Glutamatergic neuron (in vitro differentiated cells): ENCODE measurements at regions not wholly inside any gene's neighbourhood (a gene's known extent, or its start where the extent isn't known, plus 50 kb on each side); places are given as distances from the start of the nearest gene placed in this dataset.

ENCODE experiments used
- DNase-seq: peaks from one replicate; pipeline ENCODE4 v3.0.0; 2022
- H3K27ac Mint-ChIP-seq: one replicate; pipeline ENCODE4 v1.8.0; 2020; ENCODE audit warnings: mild to moderate bottlenecking, mixed read lengths, inconsistent platforms; ENCODE audit not compliant: unreplicated experiment
- H3K27me3 Mint-ChIP-seq: one replicate; pipeline ENCODE4 v1.8.0; 2020; ENCODE audit warnings: mild to moderate bottlenecking, moderate library complexity, mixed read lengths, inconsistent platforms; ENCODE audit not compliant: unreplicated experiment
- H3K36me3 Mint-ChIP-seq: one replicate; pipeline ENCODE4 v1.8.0; 2020; ENCODE audit warnings: mild to moderate bottlenecking, mixed read lengths, inconsistent platforms; ENCODE audit not compliant: unreplicated experiment
- H3K4me1 Mint-ChIP-seq: one replicate; pipeline ENCODE4 v1.8.0; 2020; ENCODE audit warnings: mild to moderate bottlenecking, low read depth, mixed read lengths, inconsistent platforms; ENCODE audit not compliant: unreplicated experiment
- H3K4me3 Mint-ChIP-seq: one replicate; pipeline ENCODE4 v1.8.0; 2020; ENCODE audit warnings: mild to moderate bottlenecking, mixed read lengths, inconsistent platforms; ENCODE audit not compliant: unreplicated experiment
- H3K9me3 Mint-ChIP-seq: one replicate; pipeline ENCODE4 v1.8.0; 2020; ENCODE audit warnings: mild to moderate bottlenecking, moderate library complexity, mixed read lengths, inconsistent platforms; ENCODE audit not compliant: unreplicated experiment
- TF ChIP-seq, protein P1 (sequence below): fragments of 200-600 bp; sonication (generic); IDR thresholded peaks from one replicate; pipeline ENCODE4 v1.5.0; 2021; ENCODE audit not compliant: partially characterized antibody, unreplicated experiment

DNA sequence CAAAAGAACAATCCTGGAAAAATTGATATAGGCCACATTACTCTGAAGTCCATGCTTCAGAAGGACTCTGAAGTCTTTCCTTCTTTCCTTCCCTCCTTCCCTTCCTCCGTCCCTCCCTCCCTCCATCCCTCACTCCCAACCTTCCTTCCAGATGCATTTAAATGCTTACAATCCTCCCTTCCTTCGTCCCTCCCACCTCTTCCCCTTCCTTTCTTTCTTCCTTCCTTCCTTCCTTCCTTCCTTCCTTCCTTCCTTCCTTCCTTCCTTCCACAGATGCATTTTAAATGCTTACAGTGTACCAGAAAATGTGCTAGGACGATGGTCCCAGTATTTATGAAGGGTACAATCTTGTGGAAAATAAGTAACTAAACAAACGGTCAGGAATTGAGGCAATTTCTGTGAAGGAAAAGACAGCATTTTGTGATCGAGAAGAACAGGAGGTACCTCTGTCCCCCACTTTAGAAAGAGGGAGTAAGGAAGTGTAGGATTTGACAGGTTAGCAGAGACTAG lies 181.3 kb upstream of the TUT7 start:
- Mint-ChIP-seq H3K36me3 (peaks cover 11% of the 10 kb centered on the region), H3K4me1 (no peaks in the 10 kb centered on the region), H3K27me3 (no peaks in the 10 kb centered on the region), H3K27ac (no peak overlapping the region), H3K9me3 (no peaks in the 10 kb centered on the region), H3K4me3 (no peak overlapping the region)
- DNase-seq: no peak
- TF ChIP-seq, protein P1, sequence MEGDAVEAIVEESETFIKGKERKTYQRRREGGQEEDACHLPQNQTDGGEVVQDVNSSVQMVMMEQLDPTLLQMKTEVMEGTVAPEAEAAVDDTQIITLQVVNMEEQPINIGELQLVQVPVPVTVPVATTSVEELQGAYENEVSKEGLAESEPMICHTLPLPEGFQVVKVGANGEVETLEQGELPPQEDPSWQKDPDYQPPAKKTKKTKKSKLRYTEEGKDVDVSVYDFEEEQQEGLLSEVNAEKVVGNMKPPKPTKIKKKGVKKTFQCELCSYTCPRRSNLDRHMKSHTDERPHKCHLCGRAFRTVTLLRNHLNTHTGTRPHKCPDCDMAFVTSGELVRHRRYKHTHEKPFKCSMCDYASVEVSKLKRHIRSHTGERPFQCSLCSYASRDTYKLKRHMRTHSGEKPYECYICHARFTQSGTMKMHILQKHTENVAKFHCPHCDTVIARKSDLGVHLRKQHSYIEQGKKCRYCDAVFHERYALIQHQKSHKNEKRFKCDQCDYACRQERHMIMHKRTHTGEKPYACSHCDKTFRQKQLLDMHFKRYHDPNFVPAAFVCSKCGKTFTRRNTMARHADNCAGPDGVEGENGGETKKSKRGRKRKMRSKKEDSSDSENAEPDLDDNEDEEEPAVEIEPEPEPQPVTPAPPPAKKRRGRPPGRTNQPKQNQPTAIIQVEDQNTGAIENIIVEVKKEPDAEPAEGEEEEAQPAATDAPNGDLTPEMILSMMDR: no peak

DNA sequence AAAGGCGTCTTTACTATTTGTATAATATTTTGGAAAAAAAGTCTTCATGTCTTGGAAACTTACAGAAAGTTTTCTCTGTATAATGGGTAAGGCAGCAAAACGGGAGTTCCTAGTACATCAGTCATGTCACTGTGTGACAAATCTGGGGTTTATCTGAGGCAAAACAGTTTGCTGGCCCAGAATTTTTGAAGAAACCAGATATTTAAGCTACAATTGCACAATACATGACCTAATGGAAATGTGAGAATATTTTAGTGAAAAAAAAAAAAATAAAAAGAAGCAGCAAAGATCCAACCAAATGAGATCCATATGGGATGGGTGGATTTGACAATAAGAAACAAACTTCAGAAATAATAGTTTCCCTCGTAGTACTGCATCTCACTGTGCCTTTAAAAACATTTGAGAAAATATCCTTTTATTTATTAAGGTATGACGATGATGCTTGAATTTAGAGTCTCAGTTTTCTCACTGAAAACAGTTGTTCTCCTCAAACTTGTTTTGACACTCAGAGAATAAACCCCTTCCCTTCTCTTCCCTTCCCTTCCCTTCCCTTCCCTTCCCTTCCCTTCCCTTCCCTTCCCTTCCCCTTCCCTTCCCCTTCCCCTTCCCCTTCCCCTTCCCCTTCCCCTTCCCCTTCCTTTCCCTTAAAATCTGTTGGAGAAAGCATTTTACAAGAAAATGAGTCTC lies 180.5 kb upstream of the TUT7 start:
- no peaks in the 10 kb centered on the region for H3K27me3 Mint-ChIP-seq
- H3K9me3 Mint-ChIP-seq: no peaks in the 10 kb centered on the region
- H3K36me3 Mint-ChIP-seq: peaks cover 11% of the 10 kb centered on the region
- no peaks in the 10 kb centered on the region for H3K4me1 Mint-ChIP-seq
- H3K4me3 Mint-ChIP-seq: no peak overlapping the region
- TF ChIP-seq, protein P1: no peak
- H3K27ac Mint-ChIP-seq: no peak overlapping the region
- no peak for DNase-seq

DNA sequence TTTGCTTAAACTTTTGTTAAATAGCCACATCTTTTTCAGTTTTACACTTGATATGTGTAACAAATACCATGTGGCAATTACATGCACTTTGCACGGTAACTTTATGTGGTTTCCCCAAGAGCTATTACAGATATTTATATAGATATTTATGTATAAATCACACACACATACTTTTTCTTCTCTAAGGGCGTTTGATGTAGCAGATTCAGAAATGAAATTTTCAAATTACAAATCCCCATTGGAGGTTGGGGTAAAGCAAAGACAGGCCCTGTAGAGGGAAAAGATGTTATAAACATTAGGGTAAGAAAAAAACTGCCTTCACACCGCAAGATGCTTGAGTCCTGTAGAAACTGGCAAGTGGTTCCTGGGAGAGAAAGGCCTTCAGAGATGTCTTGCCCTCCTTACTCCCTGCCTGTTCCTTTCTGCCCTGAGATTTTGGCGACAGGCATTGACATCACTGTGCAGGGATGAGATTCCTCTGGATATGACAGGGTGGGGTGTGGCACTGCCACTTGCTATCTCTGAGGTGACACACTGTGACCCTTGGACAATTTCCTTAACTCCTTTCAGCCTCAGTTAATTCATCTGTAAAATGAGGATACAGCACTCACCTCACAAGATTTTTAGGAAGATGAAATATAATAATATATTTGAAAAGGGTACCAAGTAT lies 177.9 kb upstream of the TUT7 start:
- Mint-ChIP-seq H3K36me3 (peaks cover 6% of the 10 kb centered on the region), H3K9me3 (no peaks in the 10 kb centered on the region), H3K4me1 (no peaks in the 10 kb centered on the region), H3K27ac (no peak overlapping the region), H3K4me3 (no peak overlapping the region), H3K27me3 (no peaks in the 10 kb centered on the region)
- no peak for DNase-seq
- TF ChIP-seq, protein P1: no peak

DNA sequence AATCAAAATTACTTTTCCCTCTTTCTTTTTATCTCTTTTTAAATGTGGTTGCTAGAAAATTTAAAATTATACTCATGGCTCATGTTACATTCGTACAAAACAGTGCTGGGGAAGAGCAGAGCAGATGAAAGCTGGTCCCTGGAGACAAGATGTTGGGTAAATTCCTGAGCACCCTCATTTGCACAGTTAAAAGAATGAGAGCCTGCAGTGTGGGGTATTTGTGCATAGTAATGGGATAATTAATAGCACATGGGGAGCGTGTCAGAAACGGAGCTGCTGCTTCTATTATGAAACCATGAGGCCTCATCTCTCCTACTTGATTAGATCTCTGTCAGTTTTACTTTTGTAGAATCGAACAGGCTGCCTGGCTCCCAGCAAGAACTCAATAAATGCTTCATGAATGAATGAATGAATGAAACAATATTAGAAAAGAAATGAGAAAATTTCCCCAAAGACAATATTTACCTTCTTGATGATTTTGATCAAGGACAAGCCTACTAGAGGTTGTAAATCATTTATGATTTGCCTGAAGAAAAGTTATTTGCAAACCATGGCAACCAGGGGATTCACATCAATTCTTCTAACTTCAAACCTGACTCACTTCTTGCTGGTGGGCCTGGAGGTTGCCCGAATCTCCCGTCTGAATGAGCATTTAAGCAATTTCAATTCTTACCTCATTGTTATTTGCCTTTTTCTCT lies 177.2 kb upstream of the TUT7 start:
- no peaks in the 10 kb centered on the region for H3K27me3 Mint-ChIP-seq
- H3K4me1 Mint-ChIP-seq: no peaks in the 10 kb centered on the region
- TF ChIP-seq, protein P1: no peak
- no peaks in the 10 kb centered on the region for H3K9me3 Mint-ChIP-seq
- no peak for DNase-seq
- no peak overlapping the region for H3K4me3 Mint-ChIP-seq
- peaks cover 2% of the 10 kb centered on the region for H3K36me3 Mint-ChIP-seq
- H3K27ac Mint-ChIP-seq: no peak overlapping the region
